NCI-H748 treated with DMSO at 0.1 percent for 48 hours (cell line): ENCODE measurements at regions not wholly inside any gene's neighbourhood (a gene's known extent, or its start where the extent isn't known, plus 50 kb on each side); places are given as distances from the start of the nearest gene placed in this dataset.

Source experiments
- DNase-seq: peaks from one replicate; lab custom pipeline; 2025; lab: John Stamatoyannopoulos, UW

DNA sequence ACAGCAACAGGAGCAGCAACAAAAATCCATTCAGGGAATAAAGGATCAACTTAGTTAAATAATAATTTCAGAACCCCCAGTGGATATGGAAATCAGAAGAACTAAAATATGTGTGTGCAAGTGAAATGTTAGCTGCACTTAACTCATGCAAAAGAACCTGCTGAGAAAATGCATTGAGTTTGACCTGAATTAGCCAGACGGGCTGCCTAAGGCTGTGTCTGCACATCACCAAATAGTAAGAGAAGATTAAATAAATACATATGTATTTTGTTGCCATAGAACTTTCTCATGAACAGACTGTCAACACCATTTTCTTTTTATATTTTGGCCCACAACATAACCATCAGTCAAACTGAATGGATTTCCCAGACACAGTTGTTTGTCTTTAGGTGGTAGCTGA lies 262.0 kb upstream of the PIK3C3 start:
- DNase-seq = peak; percentile 89

DNA sequence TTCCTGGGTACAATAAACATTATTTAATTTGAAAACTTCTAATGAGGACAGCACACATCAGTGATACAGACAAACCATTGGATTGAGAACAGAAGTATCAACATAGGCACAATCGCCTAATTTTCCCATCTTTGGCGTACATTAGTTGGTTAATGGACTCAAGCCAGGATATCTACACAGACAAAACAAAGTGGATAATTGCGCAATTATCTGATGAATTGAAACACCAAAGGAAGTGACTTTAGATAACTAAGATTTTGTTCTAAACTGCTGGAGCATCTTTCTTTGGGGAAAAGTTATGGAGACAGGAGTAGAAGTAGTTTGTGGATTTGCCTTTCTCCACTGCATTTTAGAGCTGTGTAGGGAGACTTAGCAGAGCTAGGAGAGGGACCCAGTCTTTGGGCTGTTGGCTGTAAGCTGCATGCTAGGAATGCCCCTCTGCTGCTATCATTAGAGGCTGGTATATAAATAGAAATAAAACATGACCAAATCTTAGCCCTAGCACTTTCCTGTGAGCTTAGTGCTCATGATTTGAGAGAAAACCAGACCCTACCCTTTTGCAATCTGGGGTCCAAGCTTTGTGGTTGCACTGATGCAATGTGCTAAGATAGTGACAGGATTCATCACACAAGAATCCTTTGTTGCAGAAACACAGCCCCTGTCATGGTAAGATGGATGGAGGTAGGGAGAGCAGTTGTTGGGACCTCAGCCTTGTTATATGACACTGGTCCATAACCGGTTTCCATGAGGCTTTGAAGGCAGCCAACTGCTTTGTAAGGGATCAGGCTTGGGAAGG lies 264.5 kb upstream of the PIK3C3 start:
- DNase-seq = peak; percentile 72

DNA sequence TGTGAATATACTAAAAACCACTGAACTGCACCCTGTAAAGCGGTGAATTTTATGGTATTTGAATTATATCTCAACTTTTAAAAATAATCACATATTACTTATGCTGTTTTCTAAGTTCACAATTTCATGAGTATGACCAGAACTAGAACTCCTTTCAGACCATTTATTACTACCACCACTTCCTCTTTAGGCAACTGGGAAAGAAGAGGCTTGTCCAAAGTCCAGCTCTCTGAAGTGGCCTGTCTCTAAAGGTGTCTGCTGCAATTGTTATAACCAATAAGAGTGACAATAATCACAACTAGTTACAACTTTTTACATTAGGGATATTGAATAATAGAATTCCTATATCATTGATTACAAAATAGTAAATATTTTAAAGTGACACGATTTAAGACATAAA lies 267.9 kb upstream of the PIK3C3 start:
- DNase-seq = no peak

DNA sequence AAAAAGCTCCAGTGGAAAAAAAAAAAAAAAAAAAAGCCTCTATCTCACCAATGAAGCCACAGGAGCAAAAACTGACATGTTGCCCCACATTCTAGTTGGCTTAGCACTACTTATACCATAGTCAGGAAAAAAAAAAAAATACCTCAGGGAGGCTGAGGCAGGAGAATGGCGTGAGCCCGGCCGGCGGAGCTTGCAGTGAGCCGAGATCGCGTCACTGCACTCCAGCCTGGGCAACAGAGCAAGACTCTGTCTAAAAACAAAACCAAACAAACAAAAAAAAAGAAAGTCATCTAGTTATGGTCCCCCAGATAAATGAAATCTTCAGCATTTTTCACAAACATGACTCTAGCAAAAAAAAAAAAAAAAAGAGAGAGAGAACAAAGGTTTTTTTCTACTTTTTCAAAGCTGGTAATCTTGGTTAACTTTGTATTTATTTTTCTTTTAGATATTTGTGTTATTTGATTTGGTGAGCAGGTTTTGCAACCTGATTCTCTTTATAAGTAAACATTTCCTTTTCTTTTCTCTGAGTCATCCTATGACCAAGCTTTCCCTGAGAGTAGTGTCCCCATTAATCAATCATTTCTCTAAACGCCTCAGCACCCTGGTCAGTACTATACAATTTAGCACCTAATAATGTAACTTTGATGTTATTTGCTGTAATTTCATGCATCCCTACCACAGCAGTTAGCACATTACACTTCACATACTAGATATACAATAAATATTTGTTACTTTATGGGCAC lies 273.7 kb upstream of the PIK3C3 start:
- DNase-seq = peak; percentile 33

DNA sequence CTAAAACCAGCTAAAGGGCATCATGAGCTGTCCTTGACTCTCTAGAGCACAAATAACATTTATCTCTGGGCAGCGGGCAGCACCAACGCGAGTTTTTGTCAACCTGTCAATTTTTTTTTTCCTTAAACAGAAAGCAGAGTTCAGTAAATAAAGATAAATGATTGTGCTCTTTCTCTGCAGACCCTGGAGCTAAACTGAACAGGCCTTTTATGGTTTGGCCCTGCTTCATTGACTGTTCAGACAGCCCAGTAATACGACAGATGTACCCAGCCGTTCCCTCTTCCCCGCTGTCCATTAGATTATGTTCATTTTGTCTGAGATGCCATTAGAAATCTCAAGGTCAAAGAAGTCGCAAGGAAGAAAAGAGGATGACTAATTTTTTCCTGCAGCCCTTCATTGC lies 280.5 kb upstream of the PIK3C3 start:
- no peak for DNase-seq

DNA sequence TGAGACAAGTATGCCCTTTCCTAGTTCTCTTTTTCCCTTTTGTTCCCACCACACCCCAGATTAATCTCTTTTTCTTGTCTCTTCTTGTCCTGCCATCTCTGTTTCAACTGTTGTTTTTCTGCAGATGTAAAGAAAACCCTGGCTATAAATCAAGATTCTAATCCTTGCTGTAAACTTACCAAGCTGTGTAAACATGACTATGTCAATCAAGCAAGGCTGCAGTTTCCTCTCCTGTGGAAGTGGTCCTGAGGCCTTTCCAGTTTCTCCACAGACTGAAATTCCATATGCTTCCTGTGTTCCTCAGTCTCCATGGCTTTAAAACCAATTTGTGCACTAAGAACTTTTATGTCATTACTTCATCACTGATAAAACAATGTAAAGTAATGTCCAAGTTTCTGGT lies 288.8 kb upstream of the PIK3C3 start:
- peak; percentile 94 for DNase-seq

DNA sequence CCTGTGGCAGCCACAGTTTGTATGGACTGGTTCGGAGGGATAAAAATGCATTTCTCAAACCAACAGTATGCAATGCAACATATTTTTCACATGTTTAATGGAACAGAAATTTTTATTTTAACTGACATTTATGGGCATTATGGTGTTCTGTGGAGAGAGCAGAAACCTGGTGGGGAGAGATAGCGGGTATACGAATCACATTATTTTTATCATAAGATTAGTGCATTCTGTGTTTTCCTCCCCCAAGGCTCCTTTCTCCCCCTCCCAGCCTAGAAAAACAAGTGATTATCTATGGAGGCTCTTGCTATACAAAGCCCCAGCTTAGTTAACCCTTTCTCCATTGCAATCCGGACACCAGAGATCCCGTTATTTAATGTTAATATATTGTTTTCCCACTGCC lies 289.8 kb upstream of the PIK3C3 start:
- no peak for DNase-seq

DNA sequence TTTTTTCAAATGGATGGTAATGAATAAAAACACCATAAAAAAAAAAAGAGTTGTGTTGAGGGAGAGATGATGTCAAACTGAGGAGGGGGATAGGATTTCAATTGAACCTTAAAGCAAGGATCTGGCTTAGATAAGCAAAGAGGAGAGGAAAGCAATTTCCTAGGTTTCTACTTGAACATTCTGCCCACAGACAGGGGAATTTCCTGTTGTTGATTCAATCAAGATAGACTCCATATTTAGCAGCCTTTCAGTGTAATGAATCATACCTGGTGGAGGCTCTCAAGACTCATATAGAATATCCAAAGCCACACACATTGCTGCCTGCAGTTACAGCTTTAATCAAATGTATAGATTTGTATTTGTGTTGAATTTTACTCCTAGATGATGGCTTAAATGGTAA lies 294.4 kb upstream of the PIK3C3 start:
- no peak for DNase-seq

DNA sequence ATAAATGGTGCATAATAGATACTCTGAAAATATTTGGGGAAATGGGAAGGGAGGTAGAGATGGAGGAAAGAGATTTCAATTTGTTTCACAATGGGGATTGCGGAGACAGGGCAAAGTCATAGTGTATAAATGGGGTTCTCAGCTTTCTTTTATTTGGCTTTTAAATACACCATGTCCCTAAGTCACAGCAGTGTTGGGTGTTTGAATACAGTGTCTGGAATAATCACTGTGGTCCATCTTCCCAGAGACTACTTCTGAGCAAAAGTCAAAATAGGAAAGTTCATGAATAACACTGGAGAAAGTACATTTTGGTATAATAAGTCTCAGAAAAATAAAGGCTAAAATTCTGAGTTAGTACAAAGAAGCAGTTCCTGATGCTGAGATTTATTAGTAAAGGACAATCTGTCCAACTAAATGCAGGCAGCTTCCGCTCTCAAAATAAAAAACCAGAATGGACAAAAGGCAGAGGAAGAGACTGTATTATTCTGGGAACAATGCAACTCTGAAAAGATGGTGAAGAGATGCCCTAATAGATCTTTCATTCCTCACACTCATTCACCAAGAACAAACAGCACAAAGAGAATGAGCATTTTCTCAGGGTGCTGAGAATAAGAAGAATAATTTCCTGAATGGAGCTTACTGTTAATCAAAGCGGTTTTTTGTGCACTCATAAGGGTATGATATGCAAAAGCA lies 295.4 kb upstream of the PIK3C3 start:
- no peak for DNase-seq

DNA sequence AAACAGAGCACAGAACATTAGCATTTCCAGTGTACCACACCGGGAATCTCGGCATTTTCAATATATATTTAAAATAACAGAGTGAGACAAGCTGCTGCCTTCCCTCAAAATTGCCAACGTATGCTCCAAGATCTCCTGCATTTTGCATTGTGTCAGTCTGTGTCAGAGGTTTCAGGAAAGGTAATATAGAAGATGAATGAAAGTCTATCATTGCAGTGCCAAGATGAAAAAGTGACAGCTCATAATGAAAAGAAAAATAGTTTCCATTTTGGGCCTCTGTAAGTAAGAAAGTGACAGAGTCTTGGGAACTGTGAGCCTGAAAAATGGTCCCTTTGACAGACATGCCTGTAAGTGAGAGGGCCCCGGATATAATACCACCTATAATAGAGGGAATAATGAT lies 297.8 kb upstream of the PIK3C3 start:
- DNase-seq = no peak

DNA sequence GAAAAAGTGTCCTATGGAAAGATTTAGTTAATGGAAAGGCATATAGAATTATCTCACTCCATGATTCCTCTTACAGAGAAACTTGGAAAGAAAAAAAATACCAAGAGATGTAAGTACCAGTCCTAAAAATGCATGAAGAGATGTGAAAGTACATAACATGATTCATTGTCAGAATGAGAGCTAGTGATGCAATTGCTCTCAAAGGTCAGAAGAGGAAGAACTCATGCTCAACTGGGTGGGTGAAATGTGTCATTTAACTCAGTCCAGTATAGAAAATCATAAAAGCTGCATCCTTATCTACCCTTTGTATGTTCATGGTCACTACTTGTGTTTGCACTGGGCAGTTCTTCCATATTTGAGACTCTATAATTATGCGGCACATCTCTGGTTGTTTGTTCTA lies 300.0 kb upstream of the PIK3C3 start:
- DNase-seq = peak; percentile 88

DNA sequence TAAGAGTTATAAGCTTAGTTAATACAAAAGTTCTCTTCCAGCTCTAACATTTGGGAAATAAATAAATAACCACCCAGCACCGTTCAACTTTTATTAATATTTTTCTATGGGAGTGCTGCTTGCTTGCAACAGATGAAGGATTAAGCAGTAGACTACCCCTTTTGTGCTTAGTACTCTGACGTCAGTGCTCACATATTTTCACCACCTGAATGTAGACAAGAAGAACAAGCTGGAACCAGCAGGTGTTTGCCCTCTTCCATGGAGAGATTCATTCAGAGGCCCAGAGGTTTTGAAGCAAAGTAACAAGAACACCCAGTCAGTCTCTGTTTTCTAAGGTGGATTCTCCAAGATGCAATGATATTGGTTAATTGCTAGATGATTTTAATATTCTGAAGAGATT lies 307.1 kb upstream of the PIK3C3 start:
- no peak for DNase-seq

DNA sequence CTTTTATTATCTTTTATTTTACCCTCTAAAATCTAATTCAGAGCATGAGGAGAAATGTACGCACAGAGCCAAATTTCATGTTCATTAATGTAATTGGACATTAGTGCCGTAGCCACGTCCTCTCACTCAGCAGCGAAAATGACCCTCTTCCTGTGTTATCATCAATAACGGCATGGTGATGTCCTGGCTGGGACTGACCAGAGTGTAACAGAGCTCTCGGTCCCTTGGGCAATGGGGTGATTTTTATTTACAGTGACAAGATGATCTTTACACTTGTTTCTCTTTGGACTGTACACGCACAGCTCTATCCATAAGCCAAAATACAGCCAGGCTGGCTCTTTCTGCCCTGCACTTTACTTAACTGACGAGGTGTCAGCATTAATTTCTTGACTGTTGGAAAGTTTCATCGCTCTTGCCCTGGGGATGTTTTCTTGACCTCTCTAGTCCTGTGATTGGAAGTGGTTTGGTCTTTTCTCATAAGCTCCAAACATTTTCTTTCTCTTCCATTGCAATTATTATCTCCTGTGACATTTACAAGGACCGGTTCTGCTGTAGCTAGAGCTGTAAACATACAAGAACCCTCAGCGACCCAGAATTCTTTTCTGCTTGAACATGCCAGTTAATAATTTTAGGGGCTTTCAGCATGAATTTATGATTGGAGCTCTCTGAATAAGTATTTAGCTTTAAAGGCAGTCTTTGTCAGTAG lies 308.0 kb upstream of the PIK3C3 start:
- peak; percentile 36 for DNase-seq

DNA sequence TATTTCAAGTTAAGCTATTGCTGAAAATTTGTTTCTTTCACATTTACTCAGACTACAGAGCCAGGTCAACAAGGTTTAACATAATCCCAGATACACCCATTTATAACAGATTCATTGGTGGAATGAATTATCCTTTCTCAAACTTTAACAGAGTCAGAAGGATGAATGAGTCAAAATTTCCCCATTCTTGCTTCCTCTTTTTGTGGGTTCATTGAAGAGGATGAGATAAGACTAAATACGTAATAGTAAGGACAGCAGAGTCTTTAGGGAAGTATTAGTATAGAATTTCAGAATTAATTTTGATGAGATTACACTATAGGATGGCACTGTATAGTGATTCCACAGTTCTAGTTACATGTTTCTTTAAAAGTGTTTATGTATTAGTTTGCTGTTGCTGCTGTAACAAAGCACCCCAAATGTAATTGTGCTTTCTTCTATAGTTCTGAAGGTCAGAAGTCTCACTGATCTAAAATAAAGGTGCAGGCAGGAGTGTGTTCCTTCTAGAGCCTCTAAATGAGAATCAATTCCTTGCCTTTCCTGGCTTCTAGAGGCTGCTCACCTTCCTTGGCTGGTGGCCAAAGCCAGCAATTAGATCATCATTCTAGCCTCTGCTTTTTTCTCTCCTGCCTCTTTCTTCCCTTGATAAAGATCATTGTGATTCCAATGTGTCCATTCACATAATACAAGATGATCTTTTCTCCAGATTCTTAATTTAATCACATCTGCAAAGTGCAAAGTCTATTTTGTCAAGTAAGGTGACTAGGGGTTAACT lies 309.3 kb upstream of the PIK3C3 start:
- peak; percentile 63 for DNase-seq

DNA sequence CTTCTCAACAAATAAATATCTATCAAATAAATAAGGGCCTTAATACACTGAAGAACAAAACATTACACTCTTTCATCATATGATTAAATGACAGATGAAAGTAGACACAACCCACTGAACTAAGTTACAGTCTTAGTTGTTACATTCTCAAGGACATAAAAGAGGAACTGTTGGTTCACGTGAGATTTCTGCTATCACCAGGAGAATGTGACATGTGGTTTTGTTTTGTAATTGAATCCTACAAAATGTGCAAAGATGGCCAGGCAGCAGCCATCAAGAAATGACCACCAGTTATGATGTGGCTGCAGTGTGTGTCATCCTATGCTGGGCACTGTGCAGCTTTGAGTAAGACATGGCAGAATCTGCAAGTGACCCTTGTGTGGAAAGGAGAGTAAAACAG lies 310.6 kb upstream of the PIK3C3 start:
- DNase-seq = no peak

DNA sequence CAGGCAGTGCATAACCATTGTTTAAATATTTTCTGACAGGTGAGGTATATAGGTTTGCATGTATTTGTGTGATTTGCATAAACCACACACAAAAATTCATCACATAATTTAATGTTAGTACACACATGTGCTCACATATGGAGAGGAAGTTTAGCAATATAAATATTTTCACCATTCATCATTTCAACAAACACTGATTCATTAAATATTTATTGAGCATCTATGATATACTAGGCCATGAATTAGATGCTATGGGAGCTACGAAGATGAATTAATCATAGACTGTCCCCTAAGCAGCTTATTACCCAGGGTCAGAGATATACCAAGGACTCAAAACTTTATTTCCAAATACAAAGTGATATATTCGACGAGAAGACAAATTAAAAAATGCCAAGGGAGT lies 311.6 kb upstream of the PIK3C3 start:
- DNase-seq = no peak

DNA sequence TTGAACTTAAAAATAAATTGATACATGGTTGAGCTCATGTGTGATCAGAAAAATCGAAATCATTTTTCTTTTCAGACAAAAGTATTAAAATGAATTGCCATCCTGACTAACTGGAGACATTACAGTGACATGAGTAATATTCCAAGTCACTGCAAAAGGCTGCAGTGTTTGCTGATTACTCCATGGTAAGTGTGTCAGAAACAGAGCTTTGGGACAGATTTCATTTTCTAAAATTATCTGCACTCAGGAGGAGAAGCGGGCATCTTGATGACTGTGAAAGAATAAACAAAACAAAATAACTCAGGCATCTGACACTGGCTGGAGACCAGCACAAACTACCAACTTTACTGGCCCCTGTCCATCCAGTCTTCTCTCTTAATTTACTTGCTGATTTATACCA lies 312.3 kb upstream of the PIK3C3 start:
- DNase-seq = no peak

DNA sequence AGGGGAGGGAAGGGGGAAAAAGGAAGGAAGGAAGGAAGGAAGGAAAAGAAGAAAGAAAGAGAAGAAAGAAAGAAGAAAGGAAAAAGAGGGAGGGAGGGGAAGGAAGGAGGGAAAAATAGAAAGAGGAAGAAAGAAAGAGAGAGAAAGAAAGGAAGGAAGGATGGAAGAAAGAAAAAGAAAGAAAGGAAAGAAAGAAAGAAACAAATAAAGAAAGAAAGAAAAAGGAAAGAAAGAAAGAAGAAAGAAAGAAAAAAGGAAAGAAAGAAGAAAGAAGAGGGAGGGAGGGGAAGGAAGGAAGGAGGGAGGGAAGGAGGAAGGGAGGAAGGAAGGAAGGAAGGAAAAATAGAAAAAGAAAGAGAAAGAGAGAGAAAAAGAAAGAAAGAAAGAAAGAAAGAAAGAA lies 315.8 kb upstream of the PIK3C3 start:
- DNase-seq = no peak

DNA sequence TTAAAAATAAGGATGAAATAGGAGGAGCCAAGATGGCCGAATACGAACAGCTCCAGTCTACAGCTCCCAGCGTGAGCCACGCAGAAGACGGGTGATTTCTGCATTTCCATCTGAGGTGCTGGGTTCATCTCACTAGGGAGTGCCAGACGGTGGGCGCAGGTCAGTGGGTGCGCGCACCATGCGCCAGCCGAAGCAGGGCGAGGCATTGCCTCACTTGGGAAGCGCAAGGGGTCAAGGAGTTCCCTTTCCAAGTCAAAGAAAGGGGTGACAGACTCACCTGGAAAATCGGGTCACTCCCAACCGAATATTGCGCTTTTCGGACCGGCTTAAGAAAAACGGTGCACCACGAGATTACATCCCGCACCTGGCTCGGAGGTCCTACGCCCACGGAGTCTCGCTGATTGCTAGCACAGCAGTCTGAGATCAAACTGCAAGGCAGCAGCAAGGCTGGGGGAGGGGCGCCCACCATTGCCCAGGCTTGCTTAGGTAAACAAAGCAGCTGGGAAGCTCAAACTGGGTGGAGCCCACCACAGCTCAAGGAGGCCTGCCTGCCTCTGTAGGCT lies 323.2 kb upstream of the PIK3C3 start:
- peak; percentile 53 for DNase-seq

DNA sequence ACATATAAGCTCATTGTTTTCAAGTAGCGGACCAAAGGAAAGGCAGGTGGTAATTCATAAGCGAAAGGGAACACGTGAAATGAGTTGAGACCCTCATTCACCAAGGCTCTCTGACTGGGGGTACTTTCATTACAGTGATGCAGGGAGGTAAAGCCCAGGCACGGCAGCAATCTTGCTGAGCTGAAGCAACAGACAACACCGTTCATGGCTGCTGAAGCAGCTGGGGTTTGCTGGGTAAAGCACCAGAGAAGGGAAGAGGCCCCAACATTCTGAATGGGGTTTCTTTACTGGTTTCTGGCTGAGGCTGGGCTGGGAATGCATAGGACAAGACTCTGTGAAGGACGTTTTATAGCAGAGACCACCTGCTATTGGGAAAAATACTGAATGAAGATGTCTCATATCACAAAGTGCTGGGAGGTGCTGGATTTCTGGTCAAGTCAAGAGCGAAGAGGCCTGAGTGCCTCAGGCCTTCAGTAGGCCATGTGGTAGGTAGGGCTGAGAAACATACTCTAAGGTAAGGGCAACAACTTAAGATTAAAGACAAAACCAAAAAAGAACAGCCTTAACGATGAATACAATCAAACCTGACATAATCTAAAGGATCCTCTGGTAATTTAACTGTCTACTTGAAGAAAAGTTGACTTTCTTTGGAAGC lies 324.7 kb upstream of the PIK3C3 start:
- peak; percentile 55 for DNase-seq

DNA sequence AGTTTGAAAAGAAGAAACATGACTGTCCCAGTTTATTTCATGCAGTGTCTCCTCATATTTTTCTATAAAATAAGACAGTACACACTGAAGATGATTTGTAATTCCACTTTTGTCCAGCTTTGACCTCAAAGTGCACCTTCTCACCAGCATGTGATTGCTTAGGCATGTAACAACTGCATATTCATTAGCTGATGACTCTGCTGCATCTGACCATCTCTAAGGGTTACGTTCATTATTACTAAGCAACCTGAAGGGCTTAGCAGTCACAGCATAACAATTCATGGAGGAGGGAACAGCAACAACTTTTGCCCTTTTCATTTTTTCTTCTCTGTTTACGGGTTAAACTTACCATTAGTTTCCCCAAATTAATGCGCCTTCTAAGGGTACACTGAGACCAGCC lies 330.6 kb upstream of the PIK3C3 start:
- DNase-seq = no peak
